ENCODE measurements at regions not wholly inside any gene's neighbourhood (a gene's known extent, or its start where the extent isn't known, plus 50 kb on each side); places are given as distances from the start of the nearest gene placed in this dataset.

DNA sequence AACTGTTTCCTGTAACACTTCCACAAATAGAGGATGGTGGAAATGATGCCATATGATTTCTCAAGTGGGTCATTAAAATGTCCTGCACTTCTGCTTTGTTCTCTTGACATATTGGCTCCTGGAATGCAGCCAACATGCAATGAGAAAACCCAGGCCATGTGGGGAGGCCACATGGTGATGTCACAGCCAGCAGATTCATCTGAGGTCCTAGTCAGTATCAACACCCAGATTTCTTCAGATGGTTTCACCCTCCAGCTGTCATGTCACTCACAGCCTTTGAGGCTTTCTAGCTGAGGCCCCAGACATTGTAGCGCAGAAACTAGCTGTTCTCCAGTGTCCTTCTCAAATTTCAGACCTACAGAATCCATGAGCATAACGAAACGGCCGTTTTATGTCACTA is 102.3 kb upstream of the NUPR2 start:
- TF ChIP-seq, protein P1, sequence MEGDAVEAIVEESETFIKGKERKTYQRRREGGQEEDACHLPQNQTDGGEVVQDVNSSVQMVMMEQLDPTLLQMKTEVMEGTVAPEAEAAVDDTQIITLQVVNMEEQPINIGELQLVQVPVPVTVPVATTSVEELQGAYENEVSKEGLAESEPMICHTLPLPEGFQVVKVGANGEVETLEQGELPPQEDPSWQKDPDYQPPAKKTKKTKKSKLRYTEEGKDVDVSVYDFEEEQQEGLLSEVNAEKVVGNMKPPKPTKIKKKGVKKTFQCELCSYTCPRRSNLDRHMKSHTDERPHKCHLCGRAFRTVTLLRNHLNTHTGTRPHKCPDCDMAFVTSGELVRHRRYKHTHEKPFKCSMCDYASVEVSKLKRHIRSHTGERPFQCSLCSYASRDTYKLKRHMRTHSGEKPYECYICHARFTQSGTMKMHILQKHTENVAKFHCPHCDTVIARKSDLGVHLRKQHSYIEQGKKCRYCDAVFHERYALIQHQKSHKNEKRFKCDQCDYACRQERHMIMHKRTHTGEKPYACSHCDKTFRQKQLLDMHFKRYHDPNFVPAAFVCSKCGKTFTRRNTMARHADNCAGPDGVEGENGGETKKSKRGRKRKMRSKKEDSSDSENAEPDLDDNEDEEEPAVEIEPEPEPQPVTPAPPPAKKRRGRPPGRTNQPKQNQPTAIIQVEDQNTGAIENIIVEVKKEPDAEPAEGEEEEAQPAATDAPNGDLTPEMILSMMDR (IDR thresholded peaks at IDR 0.05), result no peak
- no peak for TF ChIP-seq POLR2AphosphoS5 (IDR thresholded peaks at IDR 0.05; ENCODE audit: low read depth, low read length)
